Right renal cortex interstitium (tissue), 3 donors: ENCODE measurements at regions not wholly inside any gene's neighbourhood (a gene's known extent, or its start where the extent isn't known, plus 50 kb on each side); places are given as distances from the start of the nearest gene placed in this dataset.
A peak's percentile ranks its signal among the peaks of the same experiment; 100 is the strongest.
"Not testable (repeated sequence)": the region's sequence is repeated elsewhere in the genome, so short reads cannot be mapped to it uniquely, and the experiment has no call there.

Experiments
- DNase-seq, 3 donors: peaks; one replicate each; pipeline ENCODE4 v3.0.0-alpha.2; 2013; ENCODE audit warnings: low read depth in 3 of 3, low spot score in 2 of 3

GRCh38 chr4:82099928-82100579 is 273.7 kb downstream of the HNRNPD start:
- DNase-seq, result no peak

DNA sequence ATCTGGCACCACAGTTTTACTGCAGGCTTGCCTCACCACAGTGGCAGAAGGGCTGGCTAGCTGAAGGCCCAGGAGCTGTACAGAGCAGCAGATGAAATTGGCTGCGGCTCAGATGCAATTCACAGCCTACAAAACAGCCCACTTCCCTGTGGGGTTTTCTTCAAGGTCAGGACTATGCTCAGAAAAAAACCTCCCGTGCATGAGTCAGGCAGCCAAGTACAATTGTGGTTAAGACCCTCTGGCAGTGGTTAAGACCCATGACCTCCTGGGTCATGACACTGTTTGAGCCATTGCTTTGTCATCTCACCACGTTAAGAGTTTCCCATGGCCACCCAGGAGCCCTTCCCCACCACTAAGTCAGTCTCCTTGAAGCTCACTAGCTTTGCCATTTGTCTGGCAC is 276.3 kb downstream of the HNRNPD start:
- DNase-seq, result no peak

GRCh38 chr4:82090717-82091116 is 283.1 kb downstream of the HNRNPD start:
- no peak for DNase-seq

GRCh38 chr4:82084747-82085146 is 289.0 kb downstream of the HNRNPD start:
- no peak for DNase-seq

DNA sequence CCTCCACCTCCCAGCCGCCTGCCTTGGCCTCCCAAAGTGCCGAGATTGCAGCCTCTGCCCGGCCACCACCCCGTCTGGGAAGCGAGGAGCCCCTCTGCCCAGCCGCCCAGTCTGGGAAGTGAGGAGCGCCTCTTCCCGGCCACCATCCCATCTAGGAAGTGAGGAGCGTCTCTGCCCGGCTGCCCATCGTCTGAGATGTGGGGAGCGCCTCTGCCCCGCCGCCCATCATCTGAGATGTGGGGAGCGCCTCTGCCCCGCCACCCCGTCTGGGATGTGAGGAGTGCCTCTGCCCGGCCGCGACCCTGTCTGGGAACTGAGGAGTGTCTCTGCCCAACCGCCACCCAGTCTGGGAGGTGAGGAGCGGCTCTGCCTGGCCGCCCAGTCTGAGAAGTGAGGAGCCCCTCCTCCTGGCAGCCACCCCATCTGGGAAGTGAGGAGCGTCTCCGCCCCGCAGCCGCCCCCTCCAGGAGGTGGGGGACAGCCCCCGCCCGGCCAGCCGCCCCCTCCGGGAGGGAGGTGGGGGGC is 296.3 kb downstream of the HNRNPD start:
- not testable (repeated sequence) for DNase-seq

- no peak for DNase-seq
These were observed 297.0 kb downstream of the HNRNPD start for GRCh38 chr4:82076809-82077208.

DNA sequence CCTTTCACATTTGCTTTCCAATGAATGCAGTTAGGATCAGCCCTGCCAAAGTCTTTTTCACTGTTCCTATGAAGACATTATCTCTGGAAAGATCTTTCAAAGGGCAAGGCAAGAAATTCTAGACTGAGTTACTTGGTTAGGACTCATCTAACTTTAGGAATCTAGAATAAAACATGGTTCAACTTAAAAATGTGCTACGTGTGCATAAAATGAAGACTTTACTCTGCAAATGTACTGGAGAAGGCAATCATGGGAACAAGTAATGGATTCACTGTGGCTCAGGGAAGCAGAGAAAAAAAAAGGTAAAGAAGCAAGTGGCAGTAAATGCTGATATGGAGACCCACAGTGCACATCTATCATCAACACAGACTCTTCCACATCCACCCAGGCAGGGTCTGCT is 297.4 kb downstream of the HNRNPD start:
- DNase-seq, result no peak

GRCh38 chr4:82071951-82072350 is 301.8 kb downstream of the HNRNPD start:
- no peak for DNase-seq

DNA sequence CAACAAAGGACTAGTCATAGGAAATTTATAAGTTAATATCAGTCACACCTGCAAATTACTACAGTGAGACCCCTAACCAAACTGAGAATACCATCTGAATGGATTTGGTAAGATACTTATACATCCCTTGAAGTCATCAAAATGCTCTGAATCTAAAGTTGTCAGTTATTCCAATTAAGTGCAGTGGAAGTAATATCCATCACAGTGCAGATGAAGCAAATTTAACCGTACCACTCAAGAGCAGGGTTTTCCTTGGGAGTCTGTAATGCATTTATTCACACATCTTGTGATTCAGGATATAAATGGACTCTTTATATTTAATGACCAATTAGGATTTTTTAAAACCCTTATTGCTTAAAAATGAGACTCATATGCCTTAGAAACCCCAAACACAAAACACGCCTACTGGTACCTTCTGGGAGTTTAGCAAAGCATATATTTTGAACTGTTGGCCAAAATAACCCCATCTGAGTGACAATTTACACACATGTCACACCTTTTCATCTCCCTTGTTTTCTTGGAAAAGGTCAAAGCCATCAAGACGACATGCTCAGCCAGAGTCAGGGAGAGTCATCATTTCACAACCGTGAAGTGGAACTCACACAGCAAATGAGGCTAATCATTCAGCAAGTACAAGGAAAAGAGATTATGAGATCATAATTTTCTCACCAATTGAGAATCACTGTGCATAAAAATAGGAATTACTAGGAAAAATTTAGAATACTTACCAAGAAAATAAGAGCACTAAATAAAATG is 303.7 kb downstream of the HNRNPD start:
- no peak for DNase-seq

GRCh38 chr4:82063017-82063416 is 310.8 kb downstream of the HNRNPD start:
- DNase-seq, result no peak

- DNase-seq, result no peak
These were observed 315.7 kb downstream of the HNRNPD start for GRCh38 chr4:82057990-82058544.

- DNase-seq, result no peak
These were observed 318.6 kb downstream of the HNRNPD start for GRCh38 chr4:82055156-82055555.

DNA sequence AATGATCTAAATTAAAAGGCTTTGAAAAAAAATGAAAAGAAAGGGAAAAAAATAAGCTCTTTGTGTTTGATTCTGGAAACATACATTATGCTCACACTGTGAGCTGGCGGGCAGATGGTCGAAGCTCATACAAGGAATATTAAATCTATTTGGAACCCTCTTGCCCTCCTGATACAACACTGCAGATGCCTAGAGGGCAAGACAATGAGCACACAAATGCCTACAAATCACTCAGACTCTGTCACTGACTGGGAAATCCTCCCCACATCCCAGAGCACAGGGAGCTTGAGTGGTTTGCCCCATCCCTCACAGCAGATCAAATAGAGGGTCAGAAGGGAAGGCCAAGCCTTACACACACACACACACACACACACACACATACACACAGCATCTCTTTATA is 320.4 kb downstream of the HNRNPD start:
- DNase-seq, result no peak

DNA sequence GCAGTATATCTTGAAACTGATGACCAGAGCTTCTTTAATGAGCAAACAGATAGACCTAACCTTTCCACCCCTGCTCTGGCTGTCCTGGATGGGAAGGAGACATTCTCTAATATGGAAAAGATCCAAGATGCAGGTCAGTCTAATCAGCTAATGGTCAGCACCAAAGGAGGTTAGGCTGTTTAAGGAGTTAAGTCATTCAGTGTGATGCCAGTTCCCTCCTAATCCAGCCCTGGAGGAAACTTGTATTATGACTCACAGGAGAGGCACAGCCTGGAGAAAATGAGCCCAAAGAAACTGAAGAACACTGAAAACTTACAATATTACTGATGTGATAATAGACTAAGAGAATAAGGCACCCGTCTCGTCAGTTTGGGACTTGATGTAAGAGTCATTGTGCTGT is 323.0 kb downstream of the HNRNPD start:
- no peak for DNase-seq

DNA sequence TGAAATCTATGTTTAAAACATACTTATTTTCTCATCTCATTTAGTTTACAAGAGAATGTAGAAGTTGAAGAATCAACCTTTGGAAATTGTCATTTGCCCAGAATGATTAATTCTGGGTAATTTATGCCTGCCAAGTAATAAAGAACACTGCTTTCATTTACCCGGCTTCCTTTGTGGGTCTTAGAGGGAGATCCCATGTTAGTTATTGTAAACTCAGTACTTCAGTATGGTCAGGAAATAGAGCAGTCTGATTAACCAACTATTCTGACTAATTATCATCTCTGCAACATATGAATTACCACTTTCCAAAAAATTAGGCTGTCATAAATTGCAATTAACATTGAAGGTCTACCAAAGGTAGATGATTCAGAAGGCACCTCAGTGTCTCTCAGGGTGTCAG is 324.5 kb downstream of the HNRNPD start:
- no peak for DNase-seq

GRCh38 chr4:82047731-82048130 is 326.1 kb downstream of the HNRNPD start:
- DNase-seq, result no peak

GRCh38 chr4:82046796-82047195 is 327.0 kb downstream of the HNRNPD start:
- no peak for DNase-seq

- DNase-seq, result no peak
These were observed 328.5 kb downstream of the HNRNPD start for GRCh38 chr4:82045267-82045666.

GRCh38 chr4:82044141-82044993 is 329.4 kb downstream of the HNRNPD start:
- peak; percentile 23 to 66 (median 34) for DNase-seq

DNA sequence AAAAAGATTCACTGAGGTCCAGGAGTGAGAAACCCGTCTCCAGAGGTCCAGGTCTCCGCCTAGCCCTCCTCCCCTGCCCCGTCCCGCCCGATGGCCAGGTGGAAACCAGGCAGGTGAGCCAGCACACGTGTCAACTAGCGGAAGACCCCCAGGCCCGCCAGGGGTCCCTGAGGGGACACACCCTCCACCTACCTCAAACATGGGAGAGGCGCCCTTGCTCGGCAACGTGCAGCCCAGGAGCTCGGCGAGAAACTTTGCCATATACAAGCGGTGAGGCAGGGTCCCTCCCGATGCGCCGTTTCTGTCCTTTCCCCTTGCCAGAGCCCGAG is 330.0 kb downstream of the HNRNPD start:
- DNase-seq, result no peak
